CD4-positive, alpha-beta T cell treated with Interleukin-15 for 4 hours (primary cell): ENCODE measurements at regions not wholly inside any gene's neighbourhood (a gene's known extent, or its start where the extent isn't known, plus 50 kb on each side); places are given as distances from the start of the nearest gene placed in this dataset.
"Not testable (repeated sequence)": the region's sequence is repeated elsewhere in the genome, so short reads cannot be mapped to it uniquely, and the experiment has no call there.

ENCODE experiments used
- DNase-seq: peaks from one replicate; pipeline ENCODE4 v3.0.0-alpha.2; 2020; ENCODE audit warnings: low spot score

GRCh38 chr15:66864871-66865281 lies 162.8 kb downstream of the SMAD6 start:
- no peak for DNase-seq

- DNase-seq: no peak
These were observed 163.9 kb downstream of the SMAD6 start for GRCh38 chr15:66865622-66866611.

GRCh38 chr15:66866656-66867055 lies 164.6 kb downstream of the SMAD6 start:
- DNase-seq: no peak

GRCh38 chr15:66868918-66869317 lies 166.9 kb downstream of the SMAD6 start:
- DNase-seq: no peak

GRCh38 chr15:66870880-66871388 lies 168.9 kb downstream of the SMAD6 start:
- DNase-seq: no peak

- DNase-seq: no peak
These were observed 170.4 kb downstream of the SMAD6 start for GRCh38 chr15:66872405-66872804.

GRCh38 chr15:66873331-66873730 lies 171.3 kb downstream of the SMAD6 start:
- DNase-seq: not testable (repeated sequence)

- DNase-seq: no peak
These were observed 171.8 kb downstream of the SMAD6 start for GRCh38 chr15:66873856-66874255.

GRCh38 chr15:66875588-66876420 lies 173.8 kb downstream of the SMAD6 start:
- DNase-seq: no peak

GRCh38 chr15:66876421-66876730 lies 174.3 kb downstream of the SMAD6 start:
- DNase-seq: no peak

GRCh38 chr15:66876731-66877476 lies 174.9 kb downstream of the SMAD6 start:
- DNase-seq: no peak

GRCh38 chr15:66877477-66878271 lies 175.6 kb downstream of the SMAD6 start:
- no peak for DNase-seq

- DNase-seq: no peak
These were observed 176.7 kb downstream of the SMAD6 start for GRCh38 chr15:66878761-66879160.

- DNase-seq: no peak
These were observed 177.7 kb downstream of the SMAD6 start for GRCh38 chr15:66879531-66880368.

GRCh38 chr15:66880380-66881155 lies 178.5 kb downstream of the SMAD6 start:
- no peak for DNase-seq

GRCh38 chr15:66881173-66881905 lies 179.3 kb downstream of the SMAD6 start:
- DNase-seq: no peak

GRCh38 chr15:66882251-66883020 lies 180.4 kb downstream of the SMAD6 start:
- no peak for DNase-seq
